Body of pancreas (tissue), 4 donors: ENCODE measurements at regions not wholly inside any gene's neighbourhood (a gene's known extent, or its start where the extent isn't known, plus 50 kb on each side); places are given as distances from the start of the nearest gene placed in this dataset.

Experiments used
- POLR2A ChIP-seq, 3 donors: fragments of 450-650 bp; IDR thresholded peaks; one replicate each; pipeline ENCODE4 v1.6.1; 2016; ENCODE audit warnings: antibody characterized with exemption in 3 of 3, mild to moderate bottlenecking in 2 of 3
- TF ChIP-seq, protein P1 (sequence below), 7 experiments: fragments of 450-650 bp in 4 of 7; fragments of 200-600 bp in 3 of 7; sonication (generic) in 3 of 7; IDR thresholded peaks; one replicate each; pipeline ENCODE4 v1.5.1; 2016 to 2019; ENCODE audit warnings: antibody characterized with exemption in 7 of 7

DNA sequence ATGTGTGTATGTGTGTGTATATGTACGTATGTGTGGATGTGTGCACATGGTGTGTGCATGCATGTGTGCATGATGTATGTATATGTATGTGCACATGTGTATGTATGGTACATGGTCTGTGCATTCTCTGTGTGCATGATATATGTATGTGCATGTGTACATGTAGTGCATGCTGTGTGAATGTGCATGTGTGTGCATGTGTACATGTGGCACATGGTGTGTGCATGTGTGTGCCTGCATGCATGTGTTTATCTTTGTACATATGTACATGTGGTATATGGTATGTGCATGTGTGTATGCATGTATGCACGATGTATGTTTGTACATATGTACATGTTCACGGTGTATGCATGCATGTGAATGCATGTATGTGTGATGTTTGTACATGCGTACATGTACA lies 383.7 kb downstream of the TYW1 start:
- TF ChIP-seq, protein P1, sequence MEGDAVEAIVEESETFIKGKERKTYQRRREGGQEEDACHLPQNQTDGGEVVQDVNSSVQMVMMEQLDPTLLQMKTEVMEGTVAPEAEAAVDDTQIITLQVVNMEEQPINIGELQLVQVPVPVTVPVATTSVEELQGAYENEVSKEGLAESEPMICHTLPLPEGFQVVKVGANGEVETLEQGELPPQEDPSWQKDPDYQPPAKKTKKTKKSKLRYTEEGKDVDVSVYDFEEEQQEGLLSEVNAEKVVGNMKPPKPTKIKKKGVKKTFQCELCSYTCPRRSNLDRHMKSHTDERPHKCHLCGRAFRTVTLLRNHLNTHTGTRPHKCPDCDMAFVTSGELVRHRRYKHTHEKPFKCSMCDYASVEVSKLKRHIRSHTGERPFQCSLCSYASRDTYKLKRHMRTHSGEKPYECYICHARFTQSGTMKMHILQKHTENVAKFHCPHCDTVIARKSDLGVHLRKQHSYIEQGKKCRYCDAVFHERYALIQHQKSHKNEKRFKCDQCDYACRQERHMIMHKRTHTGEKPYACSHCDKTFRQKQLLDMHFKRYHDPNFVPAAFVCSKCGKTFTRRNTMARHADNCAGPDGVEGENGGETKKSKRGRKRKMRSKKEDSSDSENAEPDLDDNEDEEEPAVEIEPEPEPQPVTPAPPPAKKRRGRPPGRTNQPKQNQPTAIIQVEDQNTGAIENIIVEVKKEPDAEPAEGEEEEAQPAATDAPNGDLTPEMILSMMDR (IDR thresholded peaks at IDR 0.05) = no peak
- TF ChIP-seq POLR2A (IDR thresholded peaks at IDR 0.05) = no peak
